Neural cell (in vitro differentiated cells): ENCODE measurements at regions not wholly inside any gene's neighbourhood (a gene's known extent, or its start where the extent isn't known, plus 50 kb on each side); places are given as distances from the start of the nearest gene placed in this dataset.

ENCODE experiments used
- EP300 ChIP-seq: fragments of 450-650 bp; conservative IDR thresholded peaks from 2 replicates; pipeline ENCODE4 v1.6.1; 2014; ENCODE audit warnings: antibody characterized with exemption, mild to moderate bottlenecking, moderate library complexity; ENCODE audit not compliant: poor library complexity, severe bottlenecking
- RAD21 ChIP-seq: fragments of 450-650 bp; conservative IDR thresholded peaks from 2 replicates; pipeline ENCODE4 v1.6.1; 2014; ENCODE audit warnings: antibody characterized with exemption, mild to moderate bottlenecking, moderate library complexity
- SMC3 ChIP-seq: fragments of 450-650 bp; conservative IDR thresholded peaks from 2 replicates; pipeline ENCODE4 v1.6.1; 2014; ENCODE audit warnings: antibody characterized with exemption, mild to moderate bottlenecking, moderate library complexity; ENCODE audit not compliant: poor library complexity
- TAF1 ChIP-seq: IDR thresholded peaks from 2 replicates; pipeline ENCODE4 v1.6.1; 2012; ENCODE audit warnings: low read depth
- TF ChIP-seq, protein P1 (sequence below): fragments of 450-650 bp; IDR thresholded peaks from 2 replicates; pipeline ENCODE4 v1.5.1; 2014; ENCODE audit warnings: antibody characterized with exemption, mild to moderate bottlenecking, moderate library complexity; ENCODE audit not compliant: poor library complexity, severe bottlenecking
- TF ChIP-seq, protein P2 (sequence below): IDR thresholded peaks from 2 replicates; pipeline ENCODE4 v1.6.1; 2012; ENCODE audit warnings: borderline replicate concordance

DNA sequence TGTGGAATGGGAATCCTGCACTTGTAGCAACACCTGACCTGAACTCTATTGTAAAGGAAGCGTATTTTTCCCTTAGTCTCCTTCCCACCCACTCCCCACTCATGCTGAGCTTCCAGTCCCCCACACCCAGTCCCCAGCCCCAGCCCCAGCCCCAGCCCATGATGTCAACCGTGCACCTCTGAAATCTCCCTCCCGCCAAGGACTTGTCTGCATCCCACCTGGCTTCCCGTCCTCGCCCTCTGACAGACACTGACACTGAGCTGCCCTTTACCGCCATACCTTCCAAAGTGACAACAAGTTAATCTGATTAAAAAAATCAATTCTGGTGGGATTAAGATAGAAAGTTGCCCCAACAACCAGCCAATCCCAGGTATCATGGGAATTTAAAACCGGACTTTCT lies 213.6 kb upstream of the CELF4 start:
- TF ChIP-seq, protein P1, sequence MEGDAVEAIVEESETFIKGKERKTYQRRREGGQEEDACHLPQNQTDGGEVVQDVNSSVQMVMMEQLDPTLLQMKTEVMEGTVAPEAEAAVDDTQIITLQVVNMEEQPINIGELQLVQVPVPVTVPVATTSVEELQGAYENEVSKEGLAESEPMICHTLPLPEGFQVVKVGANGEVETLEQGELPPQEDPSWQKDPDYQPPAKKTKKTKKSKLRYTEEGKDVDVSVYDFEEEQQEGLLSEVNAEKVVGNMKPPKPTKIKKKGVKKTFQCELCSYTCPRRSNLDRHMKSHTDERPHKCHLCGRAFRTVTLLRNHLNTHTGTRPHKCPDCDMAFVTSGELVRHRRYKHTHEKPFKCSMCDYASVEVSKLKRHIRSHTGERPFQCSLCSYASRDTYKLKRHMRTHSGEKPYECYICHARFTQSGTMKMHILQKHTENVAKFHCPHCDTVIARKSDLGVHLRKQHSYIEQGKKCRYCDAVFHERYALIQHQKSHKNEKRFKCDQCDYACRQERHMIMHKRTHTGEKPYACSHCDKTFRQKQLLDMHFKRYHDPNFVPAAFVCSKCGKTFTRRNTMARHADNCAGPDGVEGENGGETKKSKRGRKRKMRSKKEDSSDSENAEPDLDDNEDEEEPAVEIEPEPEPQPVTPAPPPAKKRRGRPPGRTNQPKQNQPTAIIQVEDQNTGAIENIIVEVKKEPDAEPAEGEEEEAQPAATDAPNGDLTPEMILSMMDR = no peak
- TF ChIP-seq SMC3 = no peak
- TF ChIP-seq EP300 = no peak
- TF ChIP-seq TAF1 = no peak
- TF ChIP-seq, protein P2, sequence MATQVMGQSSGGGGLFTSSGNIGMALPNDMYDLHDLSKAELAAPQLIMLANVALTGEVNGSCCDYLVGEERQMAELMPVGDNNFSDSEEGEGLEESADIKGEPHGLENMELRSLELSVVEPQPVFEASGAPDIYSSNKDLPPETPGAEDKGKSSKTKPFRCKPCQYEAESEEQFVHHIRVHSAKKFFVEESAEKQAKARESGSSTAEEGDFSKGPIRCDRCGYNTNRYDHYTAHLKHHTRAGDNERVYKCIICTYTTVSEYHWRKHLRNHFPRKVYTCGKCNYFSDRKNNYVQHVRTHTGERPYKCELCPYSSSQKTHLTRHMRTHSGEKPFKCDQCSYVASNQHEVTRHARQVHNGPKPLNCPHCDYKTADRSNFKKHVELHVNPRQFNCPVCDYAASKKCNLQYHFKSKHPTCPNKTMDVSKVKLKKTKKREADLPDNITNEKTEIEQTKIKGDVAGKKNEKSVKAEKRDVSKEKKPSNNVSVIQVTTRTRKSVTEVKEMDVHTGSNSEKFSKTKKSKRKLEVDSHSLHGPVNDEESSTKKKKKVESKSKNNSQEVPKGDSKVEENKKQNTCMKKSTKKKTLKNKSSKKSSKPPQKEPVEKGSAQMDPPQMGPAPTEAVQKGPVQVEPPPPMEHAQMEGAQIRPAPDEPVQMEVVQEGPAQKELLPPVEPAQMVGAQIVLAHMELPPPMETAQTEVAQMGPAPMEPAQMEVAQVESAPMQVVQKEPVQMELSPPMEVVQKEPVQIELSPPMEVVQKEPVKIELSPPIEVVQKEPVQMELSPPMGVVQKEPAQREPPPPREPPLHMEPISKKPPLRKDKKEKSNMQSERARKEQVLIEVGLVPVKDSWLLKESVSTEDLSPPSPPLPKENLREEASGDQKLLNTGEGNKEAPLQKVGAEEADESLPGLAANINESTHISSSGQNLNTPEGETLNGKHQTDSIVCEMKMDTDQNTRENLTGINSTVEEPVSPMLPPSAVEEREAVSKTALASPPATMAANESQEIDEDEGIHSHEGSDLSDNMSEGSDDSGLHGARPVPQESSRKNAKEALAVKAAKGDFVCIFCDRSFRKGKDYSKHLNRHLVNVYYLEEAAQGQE = no peak
- no peak for TF ChIP-seq RAD21
